ENCODE measurements at regions not wholly inside any gene's neighbourhood (a gene's known extent, or its start where the extent isn't known, plus 50 kb on each side); places are given as distances from the start of the nearest gene placed in this dataset.
"Not testable (repeated sequence)": the region's sequence is repeated elsewhere in the genome, so short reads cannot be mapped to it uniquely, and the experiment has no call there.

DNA sequence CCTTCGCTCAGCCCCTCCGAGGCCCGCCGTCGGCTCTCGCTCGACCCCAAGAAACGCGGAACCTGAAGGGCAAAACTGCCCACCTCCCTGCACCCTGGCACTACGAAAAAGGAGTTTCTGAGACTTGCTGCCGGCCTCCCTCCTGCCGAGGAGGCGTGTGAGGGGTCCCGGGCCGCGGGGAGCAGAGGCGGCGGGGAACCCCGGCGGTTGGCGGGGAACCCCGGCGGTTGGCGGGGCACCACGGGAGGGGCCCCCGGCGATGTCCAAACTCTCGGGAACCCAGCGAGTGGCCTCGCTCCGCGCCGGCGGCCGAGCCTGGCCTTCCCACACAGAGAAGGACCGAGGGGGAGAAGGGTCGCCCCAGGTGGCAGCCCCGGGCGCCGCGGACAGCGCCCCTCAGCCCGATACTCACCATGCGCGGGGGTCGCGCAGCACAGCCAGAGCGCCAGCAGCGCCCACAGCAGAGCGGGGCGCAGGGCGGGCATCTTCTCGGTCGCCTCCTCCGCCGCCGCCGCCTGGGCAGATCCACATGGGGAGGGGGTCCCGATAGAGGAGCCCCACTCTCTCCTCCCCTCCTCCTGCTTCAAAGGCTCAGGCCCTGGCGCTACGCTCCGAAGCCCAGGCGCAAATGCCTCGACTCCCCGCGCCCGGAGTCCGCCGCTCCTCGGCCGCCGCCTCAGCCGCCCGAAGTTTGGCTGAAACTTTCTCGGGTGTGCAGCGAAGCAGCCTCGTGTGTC is 69.4 kb upstream of the NUDT4B start:
- TF ChIP-seq POLR2A (IDR thresholded peaks at IDR 0.05): peak in 1 of 2 donors; percentile 42
- TF ChIP-seq CTCF (IDR thresholded peaks at IDR 0.05): not testable (repeated sequence)

Data from adrenal gland (tissue), 5 donors.